ENCODE measurements at regions not wholly inside any gene's neighbourhood (a gene's known extent, or its start where the extent isn't known, plus 50 kb on each side); places are given as distances from the start of the nearest gene placed in this dataset.

DNA sequence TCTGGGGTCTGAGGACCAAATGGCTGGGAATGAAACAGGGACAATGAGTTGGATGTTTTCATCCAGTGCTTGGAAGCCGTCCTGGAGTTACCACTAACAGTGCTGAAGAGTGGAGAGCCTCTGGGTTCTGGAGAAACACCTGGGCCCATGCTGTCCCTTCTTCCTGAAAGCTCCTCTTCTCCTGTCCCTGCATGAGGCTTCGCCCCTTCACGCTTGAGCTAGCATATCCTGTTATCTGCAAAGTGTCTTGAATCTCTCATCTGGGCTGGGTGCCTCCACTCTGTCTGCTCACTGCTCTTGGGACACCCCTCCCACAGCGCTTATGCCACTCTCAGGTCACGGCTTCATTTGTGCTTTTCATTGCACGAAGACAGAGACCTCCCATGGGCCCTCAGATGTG lies 154.5 kb downstream of the MYCN start:
- H2AFZ ChIP-seq (ENCODE audit: low read length): no peak overlapping the region
- H3K9me3 ChIP-seq (ENCODE audit: low read length): no peaks in the 10 kb centered on the region
- no peaks in the 10 kb centered on the region for H3K36me3 ChIP-seq (ENCODE audit: insufficient read depth, low read length)
- H3K4me1 ChIP-seq (ENCODE audit: insufficient read depth, low read length, severe bottlenecking): no peaks in the 10 kb centered on the region
- TF ChIP-seq, protein P1, sequence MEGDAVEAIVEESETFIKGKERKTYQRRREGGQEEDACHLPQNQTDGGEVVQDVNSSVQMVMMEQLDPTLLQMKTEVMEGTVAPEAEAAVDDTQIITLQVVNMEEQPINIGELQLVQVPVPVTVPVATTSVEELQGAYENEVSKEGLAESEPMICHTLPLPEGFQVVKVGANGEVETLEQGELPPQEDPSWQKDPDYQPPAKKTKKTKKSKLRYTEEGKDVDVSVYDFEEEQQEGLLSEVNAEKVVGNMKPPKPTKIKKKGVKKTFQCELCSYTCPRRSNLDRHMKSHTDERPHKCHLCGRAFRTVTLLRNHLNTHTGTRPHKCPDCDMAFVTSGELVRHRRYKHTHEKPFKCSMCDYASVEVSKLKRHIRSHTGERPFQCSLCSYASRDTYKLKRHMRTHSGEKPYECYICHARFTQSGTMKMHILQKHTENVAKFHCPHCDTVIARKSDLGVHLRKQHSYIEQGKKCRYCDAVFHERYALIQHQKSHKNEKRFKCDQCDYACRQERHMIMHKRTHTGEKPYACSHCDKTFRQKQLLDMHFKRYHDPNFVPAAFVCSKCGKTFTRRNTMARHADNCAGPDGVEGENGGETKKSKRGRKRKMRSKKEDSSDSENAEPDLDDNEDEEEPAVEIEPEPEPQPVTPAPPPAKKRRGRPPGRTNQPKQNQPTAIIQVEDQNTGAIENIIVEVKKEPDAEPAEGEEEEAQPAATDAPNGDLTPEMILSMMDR (IDR thresholded peaks at IDR 0.05; ENCODE audit: low read length): no peak
- no peak for TF ChIP-seq EZH2 (IDR thresholded peaks at IDR 0.05; ENCODE audit: borderline replicate concordance, low read length)
- no peak overlapping the region for H3K4me3 ChIP-seq (ENCODE audit: low read depth, low read length, poor library complexity, severe bottlenecking)
- H3K4me2 ChIP-seq (ENCODE audit: low read length): no peak overlapping the region
- H3K27ac ChIP-seq (ENCODE audit: low read depth, low read length, poor library complexity, severe bottlenecking): no peak overlapping the region
- no peaks in the 10 kb centered on the region for H3K79me2 ChIP-seq (ENCODE audit: insufficient read depth, low read length)
- H3F3A ChIP-seq (ENCODE audit: insufficient read depth, low read length): no peaks in the 10 kb centered on the region
- no peaks in the 10 kb centered on the region for H3K9me2 ChIP-seq (ENCODE audit: low read depth, low read length)
- no peaks in the 10 kb centered on the region; the same call in 1 of the 2 replicates for H3K27me3 ChIP-seq (ENCODE audit: insufficient read depth, low read length)
- H4K20me1 ChIP-seq (ENCODE audit: insufficient read depth, low read length): no peaks in the 10 kb centered on the region
- H3K9ac ChIP-seq (ENCODE audit: low read length): no peak overlapping the region

DNA sequence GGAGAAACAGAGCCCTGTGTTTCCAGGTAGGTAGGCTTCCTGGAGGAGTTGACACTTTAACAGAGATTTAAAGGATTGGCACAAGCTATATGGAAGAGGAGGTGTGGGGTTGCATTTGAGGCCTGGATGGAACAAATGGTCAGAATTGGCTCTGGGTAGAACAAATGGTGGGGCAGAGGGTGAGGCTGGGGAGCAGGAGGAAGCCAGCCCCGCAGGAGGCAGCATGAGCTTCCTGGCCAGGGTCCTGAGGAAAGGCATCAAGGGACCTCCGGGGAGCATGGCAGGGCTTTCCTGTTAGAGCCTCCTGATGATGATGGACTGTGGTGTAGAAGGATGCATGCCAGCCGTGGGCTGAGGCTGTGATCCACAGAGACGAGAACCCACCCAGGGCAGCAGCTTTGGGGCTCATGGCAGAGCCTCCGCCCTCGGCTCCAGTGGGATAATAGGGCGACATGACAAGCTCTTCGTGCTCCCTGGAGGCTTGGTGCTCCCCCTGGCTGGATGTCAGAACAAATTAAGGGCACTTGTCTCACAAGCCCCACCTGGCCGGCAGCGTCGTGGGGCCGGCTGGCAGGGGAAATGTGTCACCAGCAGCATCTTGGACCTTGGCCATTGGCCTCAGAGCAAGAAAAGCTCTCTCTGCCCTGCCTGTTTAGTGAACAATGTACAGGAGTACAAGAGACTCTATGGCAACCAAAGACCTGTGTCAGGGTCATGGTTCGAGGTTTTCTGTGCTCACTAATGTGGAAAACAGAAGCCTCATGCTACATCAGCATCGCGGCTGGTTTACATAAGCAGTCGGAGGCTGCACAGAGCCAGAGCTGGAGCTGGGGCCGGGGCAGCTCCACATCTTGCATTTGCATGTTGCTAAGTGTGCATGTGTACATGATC lies 153.5 kb downstream of the MYCN start:
- no peaks in the 10 kb centered on the region for H4K20me1 ChIP-seq (ENCODE audit: insufficient read depth, low read length)
- no peaks in the 10 kb centered on the region for H3K9me2 ChIP-seq (ENCODE audit: low read depth, low read length)
- no peaks in the 10 kb centered on the region for H3K9me3 ChIP-seq (ENCODE audit: low read length)
- no peak overlapping the region for H3K27ac ChIP-seq (ENCODE audit: low read depth, low read length, poor library complexity, severe bottlenecking)
- H3K9ac ChIP-seq (ENCODE audit: low read length): no peak overlapping the region
- H3K79me2 ChIP-seq (ENCODE audit: insufficient read depth, low read length): no peaks in the 10 kb centered on the region
- no peak for TF ChIP-seq EZH2 (IDR thresholded peaks at IDR 0.05; ENCODE audit: borderline replicate concordance, low read length)
- TF ChIP-seq, protein P1 (IDR thresholded peaks at IDR 0.05; ENCODE audit: low read length): no peak
- H2AFZ ChIP-seq (ENCODE audit: low read length): no peak overlapping the region
- H3F3A ChIP-seq (ENCODE audit: insufficient read depth, low read length): no peaks in the 10 kb centered on the region
- H3K36me3 ChIP-seq (ENCODE audit: insufficient read depth, low read length): no peaks in the 10 kb centered on the region
- H3K4me2 ChIP-seq (ENCODE audit: low read length): no peak overlapping the region
- H3K4me1 ChIP-seq (ENCODE audit: insufficient read depth, low read length, severe bottlenecking): no peaks in the 10 kb centered on the region
- no peaks in the 10 kb centered on the region for H3K27me3 ChIP-seq (ENCODE audit: insufficient read depth, low read length)
- H3K4me3 ChIP-seq (ENCODE audit: low read depth, low read length, poor library complexity, severe bottlenecking): no peak overlapping the region

DNA sequence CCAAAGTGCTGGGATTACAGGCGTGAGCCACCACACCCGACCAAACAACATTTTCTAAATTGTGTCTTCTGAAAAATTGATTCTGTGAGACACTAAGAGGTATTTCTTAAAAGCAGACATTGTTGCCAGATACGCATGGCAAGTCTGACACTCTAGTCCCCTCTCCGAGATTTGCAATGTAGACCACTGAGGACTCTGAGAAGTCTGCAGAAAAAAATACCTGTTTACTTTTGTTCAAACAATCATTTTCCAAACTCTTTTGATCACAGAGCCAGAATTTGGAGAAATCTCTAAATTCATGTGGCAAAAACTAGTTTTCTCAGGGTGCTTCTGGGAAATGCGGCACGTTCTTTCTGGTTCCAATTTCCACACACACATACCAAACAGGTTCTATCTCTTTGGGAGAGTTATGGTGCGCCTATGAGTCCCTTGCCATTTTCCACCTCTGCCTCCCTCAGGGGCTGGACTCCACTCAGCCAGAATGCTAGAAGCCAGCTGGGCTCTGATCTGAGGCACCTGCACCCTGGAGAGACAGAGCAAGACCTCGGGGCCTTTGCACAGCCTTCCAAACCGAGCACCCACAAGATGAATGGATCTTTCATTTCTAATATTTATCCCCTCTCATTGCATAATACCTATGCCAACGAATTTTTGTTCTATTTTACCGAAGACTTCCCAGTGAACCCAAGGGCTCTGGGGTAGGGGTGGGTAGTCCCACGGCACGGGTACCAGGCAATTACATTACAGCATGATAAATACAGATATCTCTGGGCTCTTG lies 152.7 kb downstream of the MYCN start:
- Histone ChIP-seq H4K20me1 (ENCODE audit: insufficient read depth, low read length) (no peaks in the 10 kb centered on the region), H3K79me2 (ENCODE audit: insufficient read depth, low read length) (no peaks in the 10 kb centered on the region), H3K4me3 (ENCODE audit: low read depth, low read length, poor library complexity, severe bottlenecking) (no peak overlapping the region), H3K27me3 (ENCODE audit: insufficient read depth, low read length) (no peaks in the 10 kb centered on the region), H3K4me2 (ENCODE audit: low read length) (no peak overlapping the region), H3K4me1 (ENCODE audit: insufficient read depth, low read length, severe bottlenecking) (no peaks in the 10 kb centered on the region), H2AFZ (ENCODE audit: low read length) (no peak overlapping the region), H3K36me3 (ENCODE audit: insufficient read depth, low read length) (no peaks in the 10 kb centered on the region), H3K27ac (ENCODE audit: low read depth, low read length, poor library complexity, severe bottlenecking) (no peak overlapping the region), H3F3A (ENCODE audit: insufficient read depth, low read length) (no peaks in the 10 kb centered on the region), H3K9me2 (ENCODE audit: low read depth, low read length) (no peaks in the 10 kb centered on the region), H3K9me3 (ENCODE audit: low read length) (no peaks in the 10 kb centered on the region), H3K9ac (ENCODE audit: low read length) (no peak overlapping the region)
- TF ChIP-seq, protein P1 (IDR thresholded peaks at IDR 0.05; ENCODE audit: low read length): no peak
- no peak for TF ChIP-seq EZH2 (IDR thresholded peaks at IDR 0.05; ENCODE audit: borderline replicate concordance, low read length)
